ENCODE measurements at regions not wholly inside any gene's neighbourhood (a gene's known extent, or its start where the extent isn't known, plus 50 kb on each side); places are given as distances from the start of the nearest gene placed in this dataset.

DNA sequence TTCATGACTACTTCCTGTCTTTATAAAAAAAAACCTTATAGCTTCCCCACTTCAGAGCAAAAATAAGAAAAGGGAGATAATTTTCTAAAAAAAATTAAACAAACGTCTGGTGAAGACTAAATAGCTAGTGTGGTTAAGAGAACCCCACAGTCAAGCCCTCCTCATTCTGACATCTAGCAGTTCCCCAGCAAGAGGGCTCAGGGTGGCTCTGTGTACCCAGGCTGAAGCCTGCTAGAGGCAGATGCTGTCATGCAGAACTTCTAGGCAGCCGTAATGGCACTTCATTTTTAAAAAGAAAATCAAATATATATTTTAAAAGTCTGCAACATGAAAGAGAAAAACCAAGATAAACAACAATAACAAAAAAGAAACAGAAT, 223.1 kb upstream of the KLF14 start:
- no peak for TF ChIP-seq POLR2AphosphoS5 (IDR thresholded peaks at IDR 0.05)
- TF ChIP-seq CTCF (IDR thresholded peaks at IDR 0.05), result no peak
